HG02885 (cell line): ENCODE measurements at regions not wholly inside any gene's neighbourhood (a gene's known extent, or its start where the extent isn't known, plus 50 kb on each side); places are given as distances from the start of the nearest gene placed in this dataset.

ENCODE experiments used
- ATAC-seq: cut with Tn5 transposase; IDR thresholded peaks from one replicate; pipeline ENCODE4 v1.9.1; 2021; ENCODE audit warnings: mild to moderate bottlenecking; ENCODE audit not compliant: unreplicated experiment, poor library complexity

DNA sequence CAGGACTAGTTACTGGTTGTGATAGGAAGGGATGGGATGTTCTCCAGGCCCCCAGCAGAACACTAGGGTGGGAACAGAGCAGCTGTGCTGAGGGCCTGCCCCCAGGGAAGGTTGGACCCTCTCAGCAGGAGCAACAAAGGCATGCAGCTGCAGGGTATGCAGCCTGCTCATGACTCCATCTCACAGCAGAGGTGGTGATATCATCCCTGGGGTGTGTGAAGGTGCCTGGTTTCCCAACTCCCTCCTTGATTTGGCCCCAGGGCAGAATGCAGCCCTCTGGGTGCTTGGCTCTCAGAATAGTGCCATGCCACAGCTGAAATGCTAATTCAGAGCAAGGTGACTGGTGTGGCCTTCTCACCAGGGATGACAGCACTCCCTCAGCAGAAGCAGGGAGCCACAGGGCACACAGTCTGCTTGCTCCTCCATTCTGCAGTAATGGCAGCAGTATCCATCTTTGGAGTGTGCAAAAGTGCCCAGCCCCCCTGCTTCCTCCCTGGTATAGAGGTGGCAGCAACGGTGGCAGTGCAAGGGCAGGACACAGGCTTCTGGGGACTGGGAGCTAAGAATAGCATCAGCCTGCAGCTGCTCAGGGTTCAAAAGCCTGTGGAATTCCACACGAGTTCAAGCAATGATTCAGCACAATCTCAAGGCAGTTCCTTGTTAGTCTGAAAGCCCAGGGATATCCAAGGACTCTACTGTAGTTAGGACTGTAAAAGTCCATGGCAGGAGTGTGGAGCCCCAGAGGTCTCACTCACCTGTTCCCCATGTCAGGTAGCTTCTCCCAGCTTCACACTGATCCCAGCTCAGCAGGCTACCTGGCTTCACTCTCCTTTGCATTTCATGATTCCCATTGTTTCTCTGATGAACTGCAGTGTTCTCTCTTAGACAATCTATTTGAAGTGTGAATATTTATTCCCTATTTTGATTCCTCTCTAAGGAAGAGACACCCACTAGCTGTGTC lies 298.1 kb upstream of the FOXG1 start:
- no peak for ATAC-seq

DNA sequence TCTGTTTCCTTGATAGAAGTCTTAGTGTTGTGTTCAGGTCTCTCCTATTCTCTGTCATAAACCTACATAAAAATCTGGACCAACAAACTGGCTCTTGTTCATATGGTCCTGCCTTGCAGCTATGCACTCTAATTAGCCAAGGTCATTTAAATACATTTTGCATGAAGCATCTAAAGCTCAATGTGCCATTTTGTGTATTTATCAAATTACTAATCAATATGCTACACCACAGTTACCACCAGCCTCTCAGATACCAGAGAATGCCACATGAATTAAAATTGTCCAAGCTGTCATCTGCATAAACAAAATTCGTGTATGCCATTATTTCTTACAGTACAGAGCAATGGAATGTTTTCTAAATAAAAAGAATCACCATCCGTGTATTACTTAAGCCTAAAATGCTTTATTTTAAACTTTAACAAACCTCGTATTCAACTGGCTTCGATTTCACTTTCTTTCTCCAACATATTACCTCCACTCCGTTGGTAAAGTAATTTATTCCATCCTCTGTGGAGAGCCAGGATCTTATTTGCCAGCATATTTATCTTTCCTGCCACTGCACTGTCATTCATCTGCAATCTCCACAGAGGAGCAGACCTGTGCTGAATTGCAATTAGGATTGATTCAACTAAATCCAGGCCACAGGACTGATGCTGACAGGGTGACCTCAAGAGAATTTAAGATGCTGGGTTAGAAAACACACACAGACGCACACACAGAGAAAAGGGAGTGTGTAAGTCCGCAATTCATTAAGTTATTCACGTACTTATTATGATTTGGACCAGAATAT lies 284.1 kb upstream of the FOXG1 start:
- no peak for ATAC-seq

DNA sequence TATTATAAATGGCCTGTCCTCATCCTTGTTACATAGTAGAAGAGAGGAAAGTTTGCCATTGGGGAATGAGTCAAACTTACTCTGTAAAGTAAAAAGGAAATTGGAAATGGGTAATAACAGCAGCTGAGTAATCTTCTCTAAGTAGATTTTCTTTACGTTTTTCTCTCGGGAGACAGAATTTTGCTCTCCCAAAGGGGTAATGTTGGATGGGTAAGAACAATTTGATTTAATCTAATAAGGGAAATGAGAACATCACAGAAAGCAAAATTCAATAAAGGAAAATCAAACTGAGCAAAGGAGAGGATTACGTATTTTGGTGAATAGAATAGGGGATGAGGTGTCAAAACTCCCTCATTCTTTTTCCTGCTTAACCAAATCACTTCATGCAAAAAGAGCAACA lies 283.1 kb upstream of the FOXG1 start:
- ATAC-seq: no peak

DNA sequence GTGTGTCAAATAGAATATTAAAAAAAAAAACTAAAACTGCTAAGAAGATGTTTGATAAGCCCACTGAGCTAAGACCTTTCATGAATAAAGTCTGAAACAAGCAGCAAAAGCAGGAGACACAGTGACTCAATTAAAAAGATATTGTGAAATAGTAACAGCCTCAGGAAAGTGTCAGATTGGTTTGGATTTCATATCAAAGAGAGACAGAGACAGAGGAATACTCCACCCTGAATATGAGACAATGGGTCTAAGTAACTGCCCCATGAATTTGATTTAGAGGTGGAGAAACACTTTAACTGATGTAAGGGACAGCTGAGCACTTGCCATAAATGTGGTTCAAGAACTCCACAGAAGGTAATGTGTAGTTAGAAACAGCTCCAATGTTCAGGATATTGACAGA lies 277.9 kb upstream of the FOXG1 start:
- no peak for ATAC-seq

DNA sequence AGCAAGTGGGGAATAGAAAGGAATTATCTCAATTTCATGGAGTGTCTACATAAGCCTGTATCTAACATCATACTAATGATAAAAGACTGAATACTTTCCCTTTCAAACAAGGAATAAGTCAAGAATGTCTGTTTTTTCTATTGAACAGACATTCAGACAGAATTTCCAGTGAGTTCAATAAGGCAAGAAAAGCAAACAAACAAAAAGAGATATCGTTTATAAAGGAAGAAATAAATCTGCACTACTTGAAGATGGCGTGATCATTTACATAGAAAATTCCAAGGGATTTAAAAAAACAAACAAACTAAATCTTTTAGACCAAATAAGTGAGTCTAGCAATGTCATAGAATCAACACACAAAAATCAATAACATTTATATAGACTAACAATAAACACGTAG lies 273.1 kb upstream of the FOXG1 start:
- ATAC-seq: no peak

GRCh38 chr14:28494196-28494595 lies 272.4 kb upstream of the FOXG1 start:
- no peak for ATAC-seq

GRCh38 chr14:28496364-28496763 lies 270.2 kb upstream of the FOXG1 start:
- no peak for ATAC-seq

DNA sequence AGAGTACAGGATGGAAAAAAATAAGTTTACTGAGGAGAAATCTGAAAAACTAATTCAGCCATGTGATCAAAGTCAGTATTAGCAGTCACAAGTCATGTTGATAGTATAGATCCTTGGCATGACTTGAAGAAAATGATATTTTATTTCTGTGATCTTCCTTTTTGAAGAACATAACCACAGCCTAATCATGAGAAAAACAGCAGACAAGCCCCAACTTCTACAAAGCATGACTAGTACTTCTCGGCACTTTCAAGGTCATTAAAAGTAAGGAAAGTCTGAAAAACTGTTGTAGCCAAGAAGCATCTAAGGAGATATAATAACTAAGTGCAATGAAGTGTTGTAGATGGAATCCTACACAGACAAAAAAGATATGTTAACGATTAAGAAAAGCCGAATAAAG lies 264.1 kb upstream of the FOXG1 start:
- no peak for ATAC-seq

GRCh38 chr14:28515571-28515970 lies 251.0 kb upstream of the FOXG1 start:
- no peak for ATAC-seq

GRCh38 chr14:28536889-28537288 lies 229.7 kb upstream of the FOXG1 start:
- ATAC-seq: no peak

DNA sequence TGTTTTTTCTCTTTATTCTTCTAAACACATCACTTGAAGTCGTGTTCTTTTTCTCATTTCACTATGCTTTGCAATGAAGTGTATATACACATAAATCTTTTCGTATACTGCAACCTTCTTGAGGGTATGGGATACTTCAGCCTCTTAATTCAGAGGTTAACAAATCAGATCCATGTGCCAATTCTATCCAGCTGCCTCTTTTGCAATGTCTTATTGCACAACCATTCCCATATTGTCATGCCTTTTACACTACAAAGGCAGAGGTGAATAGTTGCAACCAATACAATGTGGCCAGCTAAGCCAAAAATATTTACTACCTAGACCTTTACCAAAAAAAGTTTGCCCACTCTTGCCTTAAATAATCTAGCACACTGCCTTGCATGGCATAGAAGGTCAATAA lies 224.5 kb upstream of the FOXG1 start:
- no peak for ATAC-seq

GRCh38 chr14:28565345-28565744 lies 201.2 kb upstream of the FOXG1 start:
- no peak for ATAC-seq

- no peak for ATAC-seq
Measured at GRCh38 chr14:28570391-28570790, 196.2 kb upstream of the FOXG1 start.

- no peak for ATAC-seq
Measured at GRCh38 chr14:28571636-28572035, 195.0 kb upstream of the FOXG1 start.

GRCh38 chr14:28576523-28576922 lies 190.1 kb upstream of the FOXG1 start:
- no peak for ATAC-seq

GRCh38 chr14:28577187-28577586 lies 189.4 kb upstream of the FOXG1 start:
- no peak for ATAC-seq

GRCh38 chr14:28577711-28578131 lies 188.9 kb upstream of the FOXG1 start:
- ATAC-seq: no peak

DNA sequence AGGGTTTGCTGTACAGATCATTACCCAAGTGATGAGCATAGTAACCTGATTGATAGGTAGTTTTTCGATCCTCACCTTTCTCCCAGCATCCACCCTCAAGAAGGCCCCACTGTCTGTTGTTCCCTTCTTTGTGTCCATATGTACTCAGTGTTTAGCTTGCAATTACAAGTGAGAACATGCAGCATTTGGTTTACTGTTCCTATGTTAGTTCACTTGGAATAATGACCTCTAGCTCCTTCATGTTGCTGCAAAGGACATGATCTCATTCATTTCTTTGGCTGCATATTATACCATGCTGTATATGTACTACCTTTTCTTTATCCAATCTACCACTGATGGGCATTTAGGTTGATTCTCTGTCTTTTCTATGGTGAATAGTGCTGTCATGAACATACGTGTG lies 181.6 kb upstream of the FOXG1 start:
- no peak for ATAC-seq

DNA sequence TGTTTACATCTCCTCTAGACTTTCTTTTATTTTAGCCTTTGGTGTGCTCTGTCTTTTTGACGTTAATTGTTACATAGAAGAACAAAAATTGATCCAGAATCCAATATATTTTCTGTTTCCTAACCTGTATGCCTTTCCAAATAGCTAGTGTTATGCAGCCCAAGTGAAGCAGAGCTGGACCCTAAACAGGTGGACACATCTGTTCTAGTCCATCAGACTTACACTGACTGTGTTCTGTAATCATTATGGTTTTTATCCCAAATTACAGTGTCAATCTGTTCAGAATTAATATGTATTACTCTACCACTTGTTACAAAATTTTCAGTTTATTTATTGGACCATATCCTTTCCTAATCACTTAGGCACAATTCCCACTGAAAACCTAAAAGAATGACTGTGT lies 176.8 kb upstream of the FOXG1 start:
- no peak for ATAC-seq

DNA sequence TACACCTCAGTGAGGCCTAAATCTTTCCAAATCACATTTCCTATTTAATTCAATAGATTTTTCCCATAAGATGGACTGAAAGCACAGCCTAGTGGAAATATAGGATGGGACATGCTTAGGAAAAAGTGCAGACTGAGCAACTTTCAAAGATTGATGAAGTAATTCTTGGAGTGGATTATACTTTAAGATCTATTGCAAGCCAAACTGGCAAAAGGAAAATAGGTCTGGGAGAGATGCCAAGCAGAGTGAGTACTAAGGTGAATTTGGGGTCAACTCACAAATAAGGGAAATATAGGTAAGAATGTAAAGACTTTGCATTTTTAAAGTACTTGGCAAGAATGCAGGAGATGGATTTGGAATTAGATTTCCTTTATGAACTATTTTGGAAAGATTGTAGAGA lies 170.2 kb upstream of the FOXG1 start:
- no peak for ATAC-seq

DNA sequence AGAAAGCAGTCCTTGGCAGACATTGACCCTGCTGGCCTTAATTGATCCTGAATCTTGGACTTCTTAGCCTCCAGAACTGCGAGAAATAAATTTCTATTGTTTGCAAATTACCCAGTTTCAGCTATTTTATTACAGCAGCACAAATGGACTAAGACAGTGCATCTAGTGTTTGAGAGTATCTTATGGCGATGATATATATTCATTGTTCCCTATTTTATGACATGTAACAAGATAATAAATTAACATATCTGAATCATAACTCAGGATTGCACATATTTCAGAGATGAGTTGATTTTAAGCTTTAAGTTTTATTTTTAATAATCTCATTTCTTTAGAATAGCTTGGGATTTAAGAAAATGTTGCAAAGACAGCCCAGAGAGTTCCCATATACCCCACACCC lies 167.4 kb upstream of the FOXG1 start:
- ATAC-seq: no peak
